ENCODE measurements at regions not wholly inside any gene's neighbourhood (a gene's known extent, or its start where the extent isn't known, plus 50 kb on each side); places are given as distances from the start of the nearest gene placed in this dataset.

- TF ChIP-seq CBX8 (IDR thresholded peaks at IDR 0.05; ENCODE audit: borderline replicate concordance, low read depth, low read length) = no peak
- TF ChIP-seq ZNF274 (IDR thresholded peaks at IDR 0.05; ENCODE audit: borderline replicate concordance, extremely low read depth, low read length) = no peak
- no peak for TF ChIP-seq NANOG (IDR thresholded peaks at IDR 0.05; ENCODE audit: insufficient read depth, low read depth, low read length, poor library complexity, severe bottlenecking)
Measured at GRCh38 chr4:81946996-81947395, 426.8 kb downstream of the HNRNPD start (continued).

All from H1 (cell line).